HepG2 (cell line): ENCODE measurements at regions not wholly inside any gene's neighbourhood (a gene's known extent, or its start where the extent isn't known, plus 50 kb on each side); places are given as distances from the start of the nearest gene placed in this dataset.

Source experiments
- ATAC-seq: fragments of 200-7000 bp; cut with Tn5 transposase; 3 replicates; pipeline ENCODE4 v1.9.1; 2020; ENCODE audit warnings: mild to moderate bottlenecking, moderate library complexity
- BruUV-seq: library from RNA; stranded (reverse); fragments of 400-500 nt; replicated peaks from 2 replicates; lab custom pipeline; 2021; lab: Mats Ljungman, UMichigan
- CTCF ChIA-PET: fragments of 300-600 bp; formaldehyde crosslinking; extraction: SDS; loops from one replicate; lab custom pipeline; 2021; ENCODE audit warnings: low total read pairs, inconsistent platforms, low intra/inter-chr PET ratio; lab: Yijun Ruan, JAX
- POLR2A ChIA-PET: fragments of 350-600 bp; sonication (Branson Sonifier 250); formaldehyde crosslinking; loops from one replicate; lab custom pipeline; 2020; ENCODE audit warnings: antibody characterized with exemption, inconsistent platforms; lab: Yijun Ruan, JAX
- DNase-seq: peaks from one replicate; pipeline ENCODE4 v3.0.0-alpha.2; 2015; ENCODE audit warnings: low spot score
- FAIRE-seq: peaks from 3 replicates; lab custom pipeline; 2011; peaks lifted over from hg19 to GRCh38; lab: Jason Lieb, UNC
- H2AFZ ChIP-seq: one replicate; pipeline ENCODE4 v1.6.1; 2011; ENCODE audit warnings: low read length, inconsistent platforms
- H3K27ac ChIP-seq: fragments of 300-600 bp; 3 replicates; pipeline ENCODE4 v1.8.0; 2011; ENCODE audit warnings: mixed run types, mild to moderate bottlenecking, mixed read lengths, low read length, inconsistent platforms; ENCODE audit not compliant: insufficient read depth; ENCODE audit errors: extremely low read length
- H3K27me3 ChIP-seq, 2 experiments: fragments of 200-600 bp in 1 of 2; 2 replicates in 1 of 2; 3 replicates in 1 of 2; pipeline versions ENCODE4 v1.6.0 to v1.8.0; 2011; ENCODE audit warnings: low read length in 2 of 2, mild to moderate bottlenecking in 2 of 2, moderate library complexity in 2 of 2, inconsistent platforms in 1 of 2; ENCODE audit not compliant: insufficient read depth in 2 of 2, control insufficient read depth in 1 of 2
- H3K36me3 ChIP-seq, 2 experiments: fragments of 200-600 bp in 1 of 2; replicated peaks in 1 of 2; 2 replicates in 1 of 2; 3 replicates in 1 of 2; pipeline versions ENCODE4 v1.5.1 to v1.8.0; 2011; ENCODE audit warnings: low read length in 2 of 2, inconsistent platforms in 1 of 2; ENCODE audit not compliant: insufficient read depth in 2 of 2, control insufficient read depth in 1 of 2
- H3K4me1 ChIP-seq: 2 replicates; pipeline ENCODE4 v1.5.1; 2012; ENCODE audit warnings: low read length, inconsistent platforms; ENCODE audit not compliant: insufficient read depth
- H3K4me2 ChIP-seq: 2 replicates; pipeline ENCODE4 v1.6.0; 2011; ENCODE audit warnings: low read depth, low read length, inconsistent platforms
- H3K4me3 ChIP-seq, 3 experiments: fragments of 200-600 bp in 1 of 3; sonication (generic), shearing (Covaris generic) in 1 of 3; replicated peaks in 1 of 3; 2 replicates each; pipeline ENCODE4 v1.5.1; 2011 to 2016; ENCODE audit warnings: low read length in 3 of 3, inconsistent platforms in 2 of 3, low read depth in 2 of 3, mild to moderate bottlenecking in 2 of 3, control low read depth in 1 of 3, mixed read lengths in 1 of 3; ENCODE audit not compliant: insufficient read depth in 1 of 3
- H3K79me2 ChIP-seq: one replicate; pipeline ENCODE4 v1.6.1; 2011; ENCODE audit warnings: low read length, inconsistent platforms; ENCODE audit not compliant: insufficient read depth
- H3K9ac ChIP-seq: 2 replicates; pipeline ENCODE4 v1.6.0; 2011; ENCODE audit warnings: mild to moderate bottlenecking, low read depth, low read length, inconsistent platforms; ENCODE audit not compliant: insufficient read depth
- H3K9me3 ChIP-seq: 2 replicates; pipeline ENCODE4 v1.5.1; 2012; ENCODE audit warnings: mild to moderate bottlenecking, low read length
- H4K20me1 ChIP-seq: 2 replicates; pipeline ENCODE4 v1.6.0; 2011; ENCODE audit warnings: inconsistent platforms, mild to moderate bottlenecking, low read length, moderate library complexity; ENCODE audit not compliant: insufficient read depth
- FOSL2 ChIP-seq: sonication (generic); formaldehyde crosslinking; IDR thresholded peaks from 2 replicates; pipeline ENCODE4 v1.4.0; 2020; ENCODE audit warnings: missing genetic modification reagents
- TMF1 ChIP-seq: sonication (generic); formaldehyde crosslinking; IDR thresholded peaks from 2 replicates; pipeline ENCODE4 v1.8.1; 2022; ENCODE audit warnings: low read depth, missing genetic modification reagents
- ZEB1 ChIP-seq: IDR thresholded peaks from 2 replicates; pipeline ENCODE4 v1.6.1; 2012; ENCODE audit warnings: mild to moderate bottlenecking, low read depth, inconsistent platforms; ENCODE audit not compliant: insufficient replicate concordance
- ZMYM3 ChIP-seq: sonication (generic); formaldehyde crosslinking; IDR thresholded peaks from 2 replicates; pipeline ENCODE4 v1.5.1; 2020; ENCODE audit warnings: mild to moderate bottlenecking, missing genetic modification reagents
- ZNF383 ChIP-seq: sonication (generic); formaldehyde crosslinking; IDR thresholded peaks from 2 replicates; pipeline ENCODE4 v1.4.0; 2020; ENCODE audit warnings: missing genetic modification reagents, mild to moderate bottlenecking, borderline replicate concordance
- ZNF777 ChIP-seq: sonication (generic); formaldehyde crosslinking; IDR thresholded peaks from 2 replicates; pipeline ENCODE4 v1.4.0; 2020; ENCODE audit warnings: missing genetic modification reagents
- WGBS: methylation state at CpG from one replicate; pipeline ENCODE4 v1.1.6; 2017; ENCODE audit warnings: low lambda C conversion rate; 5-methylcytosine and 5-hydroxymethylcytosine counted together
- in situ Hi-C: cut with HindIII; loops from 2 replicates; pipeline ENCODE4 v1.10.0; 2017; ENCODE audit warnings: low pct_unique_long_range_greater_than_20kb; ENCODE audit not compliant: extremely low pct_ligation_motif_present
- intact Hi-C: fragments of 100-400 bp; cut with micrococcal nuclease; formaldehyde crosslinking; loops from one replicate; pipeline ENCODE4 v1.10.0; 2022; ENCODE audit not compliant: unreplicated experiment
- TF ChIP-seq, protein P1 (sequence below): sonication (generic); formaldehyde crosslinking; IDR thresholded peaks from 2 replicates; pipeline ENCODE4 v1.8.1; 2023; ENCODE audit warnings: mild to moderate bottlenecking, missing genetic modification reagents
- TF ChIP-seq, protein P2 (sequence below): sonication (generic); IDR thresholded peaks from 2 replicates; pipeline ENCODE4 v1.6.1; 2016; ENCODE audit warnings: low read depth, borderline replicate concordance
- TF ChIP-seq, protein P3 (sequence below): IDR thresholded peaks from 2 replicates; pipeline ENCODE4 v1.6.1; 2016; ENCODE audit warnings: mild to moderate bottlenecking
- TF ChIP-seq, protein P4 (sequence below): IDR thresholded peaks from 2 replicates; pipeline ENCODE4 v1.6.1; 2016; ENCODE audit warnings: control low read depth

DNA sequence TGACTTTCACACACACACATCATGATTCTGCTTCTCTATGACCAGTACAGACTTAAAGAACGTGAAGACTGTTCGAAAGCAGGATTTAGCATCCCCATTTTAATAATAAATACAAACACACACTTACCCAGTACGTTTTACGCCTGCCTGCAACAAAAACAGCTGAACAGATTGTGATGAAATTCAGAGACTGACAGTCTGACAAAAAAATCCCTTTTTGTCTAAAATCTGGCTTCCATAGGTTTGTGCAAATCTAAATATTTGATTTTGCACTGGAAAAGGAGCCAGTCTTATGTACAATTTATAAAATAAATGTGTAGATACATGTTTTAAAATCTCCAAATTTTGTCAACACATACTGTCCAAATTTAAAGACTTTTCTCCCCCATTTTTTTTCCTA, 630.7 kb downstream of the ZEB2 start:
- Histone ChIP-seq H3K27ac (no peak overlapping the region), H3K79me2 (no peaks in the 10 kb centered on the region), H3K4me3 (no peak overlapping the region), H4K20me1 (no peaks in the 10 kb centered on the region), H3K9ac (no peak overlapping the region)
- POLR2A ChIA-PET, result no interaction called here
- FAIRE-seq, result no peak
- intact Hi-C loops, result no loop called here
- in situ Hi-C loops, result no loop called here
- TF ChIP-seq, protein P1, sequence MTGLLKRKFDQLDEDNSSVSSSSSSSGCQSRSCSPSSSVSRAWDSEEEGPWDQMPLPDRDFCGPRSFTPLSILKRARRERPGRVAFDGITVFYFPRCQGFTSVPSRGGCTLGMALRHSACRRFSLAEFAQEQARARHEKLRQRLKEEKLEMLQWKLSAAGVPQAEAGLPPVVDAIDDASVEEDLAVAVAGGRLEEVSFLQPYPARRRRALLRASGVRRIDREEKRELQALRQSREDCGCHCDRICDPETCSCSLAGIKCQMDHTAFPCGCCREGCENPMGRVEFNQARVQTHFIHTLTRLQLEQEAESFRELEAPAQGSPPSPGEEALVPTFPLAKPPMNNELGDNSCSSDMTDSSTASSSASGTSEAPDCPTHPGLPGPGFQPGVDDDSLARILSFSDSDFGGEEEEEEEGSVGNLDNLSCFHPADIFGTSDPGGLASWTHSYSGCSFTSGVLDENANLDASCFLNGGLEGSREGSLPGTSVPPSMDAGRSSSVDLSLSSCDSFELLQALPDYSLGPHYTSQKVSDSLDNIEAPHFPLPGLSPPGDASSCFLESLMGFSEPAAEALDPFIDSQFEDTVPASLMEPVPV (CRISPR knock-in tag), result no peak
- TF ChIP-seq, protein P2, sequence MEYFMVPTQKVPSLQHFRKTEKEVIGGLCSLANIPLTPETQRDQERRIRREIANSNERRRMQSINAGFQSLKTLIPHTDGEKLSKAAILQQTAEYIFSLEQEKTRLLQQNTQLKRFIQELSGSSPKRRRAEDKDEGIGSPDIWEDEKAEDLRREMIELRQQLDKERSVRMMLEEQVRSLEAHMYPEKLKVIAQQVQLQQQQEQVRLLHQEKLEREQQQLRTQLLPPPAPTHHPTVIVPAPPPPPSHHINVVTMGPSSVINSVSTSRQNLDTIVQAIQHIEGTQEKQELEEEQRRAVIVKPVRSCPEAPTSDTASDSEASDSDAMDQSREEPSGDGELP, result no peak
- TF ChIP-seq FOSL2 (CRISPR knock-in tag), result no peak
- TF ChIP-seq, all 625 proteins: peak for 0
- no peak for DNase-seq
- Histone ChIP-seq H3K27me3 (peaks cover 0 to 12% of the 10 kb centered on the region in 2 experiments; a peak in 2 of 5 replicates), H3K36me3 (no peaks in the 10 kb centered on the region), H2AFZ (no peak overlapping the region), H3K4me1 (no peaks in the 10 kb centered on the region; the same call in 1 of the 2 replicates), H3K4me2 (no peak overlapping the region), H3K9me3 (no peaks in the 10 kb centered on the region)
- no TSS peak for BruUV-seq
- ATAC-seq, result no peak
- WGBS, result 2% methylated on average over 4 of the region's 4 CpGs
- CTCF ChIA-PET, result no interaction called here

DNA sequence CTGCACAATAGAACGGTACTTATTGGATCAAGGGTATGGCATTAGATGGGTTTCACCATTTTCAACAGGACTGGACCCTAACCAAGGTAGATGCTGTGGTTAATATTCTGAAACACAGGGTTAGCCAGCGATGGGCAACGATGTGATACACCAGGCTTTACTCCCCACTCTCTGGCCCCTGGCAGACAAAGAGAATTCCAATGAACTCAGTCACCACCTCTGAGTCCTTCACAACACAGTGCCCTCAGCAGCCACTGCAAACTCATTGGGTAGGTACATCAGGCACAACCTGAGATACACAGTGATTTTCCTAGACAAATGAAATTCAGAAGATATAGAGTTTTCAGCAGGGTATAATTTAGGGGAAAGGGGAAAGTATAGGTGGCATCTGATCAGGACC, 634.5 kb downstream of the ZEB2 start:
- ChIA-PET POLR2A (no interaction called here), CTCF (no interaction called here)
- BruUV-seq, result no TSS peak
- whole genome bisulfite sequencing, result 0% methylated on average over 3 of the region's 3 CpGs
- H3K4me2 ChIP-seq, result no peak overlapping the region
- in situ Hi-C loops, result no loop called here
- intact Hi-C loops, result no loop called here
- FAIRE-seq (no peak), ATAC-seq (no peak), DNase-seq (no peak)
- no peaks in the 10 kb centered on the region for H3K36me3 ChIP-seq
- H4K20me1 ChIP-seq, result no peaks in the 10 kb centered on the region
- no peak overlapping the region for H3K4me3 ChIP-seq
- no peaks in the 10 kb centered on the region for H3K4me1 ChIP-seq
- H3K79me2 ChIP-seq, result no peaks in the 10 kb centered on the region
- H3K9me3 ChIP-seq, result no peaks in the 10 kb centered on the region
- H2AFZ ChIP-seq, result no peak overlapping the region
- no peak overlapping the region for H3K27ac ChIP-seq
- no peaks in the 10 kb centered on the region; a peak in 1 of 5 replicates for H3K27me3 ChIP-seq
- no peak overlapping the region for H3K9ac ChIP-seq
- TF ChIP-seq TMF1 (CRISPR knock-in tag), result no peak
- TF ChIP-seq, protein P3, sequence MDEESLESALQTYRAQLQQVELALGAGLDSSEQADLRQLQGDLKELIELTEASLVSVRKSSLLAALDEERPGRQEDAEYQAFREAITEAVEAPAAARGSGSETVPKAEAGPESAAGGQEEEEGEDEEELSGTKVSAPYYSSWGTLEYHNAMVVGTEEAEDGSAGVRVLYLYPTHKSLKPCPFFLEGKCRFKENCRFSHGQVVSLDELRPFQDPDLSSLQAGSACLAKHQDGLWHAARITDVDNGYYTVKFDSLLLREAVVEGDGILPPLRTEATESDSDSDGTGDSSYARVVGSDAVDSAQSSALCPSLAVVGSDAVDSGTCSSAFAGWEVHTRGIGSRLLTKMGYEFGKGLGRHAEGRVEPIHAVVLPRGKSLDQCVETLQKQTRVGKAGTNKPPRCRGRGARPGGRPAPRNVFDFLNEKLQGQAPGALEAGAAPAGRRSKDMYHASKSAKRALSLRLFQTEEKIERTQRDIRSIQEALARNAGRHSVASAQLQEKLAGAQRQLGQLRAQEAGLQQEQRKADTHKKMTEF (CRISPR knock-in tag), result no peak
- no peak for TF ChIP-seq ZNF383 (CRISPR knock-in tag)
- no peak for TF ChIP-seq ZEB1
- TF ChIP-seq ZMYM3 (CRISPR knock-in tag), result no peak
- TF ChIP-seq ZNF777, result no peak
- TF ChIP-seq, protein P4, sequence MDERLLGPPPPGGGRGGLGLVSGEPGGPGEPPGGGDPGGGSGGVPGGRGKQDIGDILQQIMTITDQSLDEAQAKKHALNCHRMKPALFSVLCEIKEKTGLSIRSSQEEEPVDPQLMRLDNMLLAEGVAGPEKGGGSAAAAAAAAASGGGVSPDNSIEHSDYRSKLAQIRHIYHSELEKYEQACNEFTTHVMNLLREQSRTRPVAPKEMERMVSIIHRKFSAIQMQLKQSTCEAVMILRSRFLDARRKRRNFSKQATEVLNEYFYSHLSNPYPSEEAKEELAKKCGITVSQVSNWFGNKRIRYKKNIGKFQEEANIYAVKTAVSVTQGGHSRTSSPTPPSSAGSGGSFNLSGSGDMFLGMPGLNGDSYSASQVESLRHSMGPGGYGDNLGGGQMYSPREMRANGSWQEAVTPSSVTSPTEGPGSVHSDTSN, result no peak
